Tibial artery (tissue), 4 donors: ENCODE measurements at regions not wholly inside any gene's neighbourhood (a gene's known extent, or its start where the extent isn't known, plus 50 kb on each side); places are given as distances from the start of the nearest gene placed in this dataset.

ENCODE experiments used
- DNase-seq, 2 donors: peaks; one replicate each; pipeline ENCODE4 v3.0.0-alpha.2; 2019
- H3K27ac ChIP-seq, 2 donors: fragments of 200-600 bp; sonication (generic) in 1 of 2; 1 replicate in 1 of 2; 2 replicates in 1 of 2; pipeline ENCODE4 v1.5.1; 2018 to 2019; ENCODE audit warnings: mild to moderate bottlenecking in 1 of 2
- H3K27me3 ChIP-seq, 2 donors: fragments of 200-600 bp; sonication (generic) in 1 of 2; one replicate each; pipeline versions ENCODE4 v1.5.1 to v1.6.0; 2016 to 2019
- H3K36me3 ChIP-seq, 3 donors: fragments of 200-600 bp; sonication (generic) in 2 of 3; one replicate each; pipeline ENCODE4 v1.5.1; 2016 to 2019; ENCODE audit warnings: mild to moderate bottlenecking in 2 of 3
- H3K4me1 ChIP-seq, 4 donors: fragments of 200-600 bp; sonication (generic) in 2 of 4; 1 replicate in 3 of 4; 2 replicates in 1 of 4; pipeline ENCODE4 v1.5.1; 2016 to 2019
- H3K4me3 ChIP-seq, 2 donors: fragments of 200-600 bp; sonication (generic) in 1 of 2; 1 replicate in 1 of 2; 2 replicates in 1 of 2; pipeline ENCODE4 v1.5.1; 2018 to 2019; ENCODE audit warnings: mild to moderate bottlenecking in 2 of 2
- H3K9me3 ChIP-seq, 3 donors: fragments of 200-600 bp; sonication (generic) in 1 of 3; one replicate each; pipeline ENCODE4 v1.5.1; 2016 to 2019
- CTCF ChIP-seq, 2 experiments: fragments of 200-600 bp in 1 of 2; fragments of 450-650 bp in 1 of 2; IDR thresholded peaks; one replicate each; pipeline ENCODE4 v1.5.1; 2017 to 2019; ENCODE audit warnings: antibody characterized with exemption in 2 of 2, mild to moderate bottlenecking in 1 of 2, moderate library complexity in 1 of 2
- intact Hi-C: fragments of 100-400 bp; cut with DNase I; formaldehyde crosslinking; loops from one replicate; pipeline ENCODE4 v1.15.0; 2023; ENCODE audit warnings: low total_unique reads

DNA sequence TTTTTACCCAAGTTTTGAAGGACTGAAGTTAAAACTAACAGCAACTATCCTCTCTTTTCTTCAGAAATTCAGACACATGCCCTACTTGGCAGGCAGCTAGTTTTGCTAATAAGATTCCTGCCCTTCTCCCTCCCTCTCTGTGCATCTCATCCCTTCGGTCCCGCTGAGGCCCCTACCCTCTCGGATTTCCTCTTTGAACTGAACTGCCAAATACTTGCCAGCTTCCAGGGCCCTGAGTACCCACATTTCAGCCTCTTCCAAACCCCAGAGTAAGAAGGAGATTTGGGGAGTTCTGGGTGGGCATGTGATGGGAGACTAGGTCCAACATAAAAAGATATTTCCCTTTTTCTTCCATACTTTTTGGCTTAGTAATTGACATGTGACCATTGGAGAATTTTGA lies 116.5 kb upstream of the JUN start:
- Histone ChIP-seq H3K9me3 (no peaks in the 10 kb centered on the region), H3K4me3 (no peak overlapping the region), H3K4me1 (peaks cover 0 to 56% (median 25%) of the 10 kb centered on the region in 4 donors), H3K36me3 (no peaks in the 10 kb centered on the region), H3K27ac (peak overlapping the region in 1 of 2 donors; percentile 18), H3K27me3 (no peaks in the 10 kb centered on the region)
- no peak for TF ChIP-seq CTCF (IDR thresholded peaks at IDR 0.05)
- intact Hi-C loops = no loop called here
- no peak for DNase-seq

DNA sequence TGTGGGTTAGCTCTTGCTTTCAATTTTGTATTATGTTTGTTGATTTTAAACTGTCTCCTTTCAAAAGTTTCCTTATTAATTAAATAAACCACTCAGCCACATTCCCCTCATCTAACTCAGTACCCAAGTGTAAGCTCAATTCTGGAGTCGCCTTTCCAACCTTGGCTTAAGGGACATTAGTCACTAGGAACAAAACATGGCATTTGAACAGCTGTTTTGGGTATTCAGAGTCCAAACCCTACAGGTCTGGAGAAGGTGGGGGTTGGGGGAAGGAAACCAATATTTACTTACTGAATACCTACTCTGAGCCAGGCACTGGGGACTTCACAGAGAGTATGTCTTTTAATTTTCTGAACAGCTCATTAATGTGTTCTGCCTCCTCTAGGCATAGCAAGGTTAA lies 117.2 kb upstream of the JUN start:
- no peaks in the 10 kb centered on the region for H3K27me3 ChIP-seq
- no peaks in the 10 kb centered on the region for H3K9me3 ChIP-seq
- no peak for DNase-seq
- H3K4me3 ChIP-seq = no peak overlapping the region
- no peaks in the 10 kb centered on the region for H3K36me3 ChIP-seq
- no peak overlapping the region for H3K27ac ChIP-seq
- intact Hi-C loops = no loop called here
- peaks cover 0 to 50% (median 21%) of the 10 kb centered on the region in 4 donors for H3K4me1 ChIP-seq
- TF ChIP-seq CTCF (IDR thresholded peaks at IDR 0.05) = no peak

- no peak for DNase-seq
- peaks cover 0 to 30% (median 9%) of the 10 kb centered on the region in 4 donors for H3K4me1 ChIP-seq
- intact Hi-C loops = loop anchor here (2.0 kb wide), 1 partner anchor 118 kb away; the partner anchor contains the start of gene JUN
These were observed 119.1 kb upstream of the JUN start for GRCh38 chr1:58902830-58903513.

GRCh38 chr1:58903514-58904298 lies 119.9 kb upstream of the JUN start:
- H3K4me1 ChIP-seq = peaks cover 0 to 24% (median 9%) of the 10 kb centered on the region in 4 donors
- H3K27ac ChIP-seq = peak overlapping the region; percentile 93 to 97
- H3K4me3 ChIP-seq = peak overlapping the region; percentile 56 to 71
- TF ChIP-seq CTCF (IDR thresholded peaks at IDR 0.05) = peak in 1 of 2 experiments; percentile 18
- H3K27me3 ChIP-seq = no peaks in the 10 kb centered on the region
- DNase-seq = peak; percentile 97 to 99
- H3K36me3 ChIP-seq = no peaks in the 10 kb centered on the region
- intact Hi-C loops = loop anchor here (2.0 kb wide), 1 partner anchor 119 kb away; the partner anchor contains the start of gene JUN
- H3K9me3 ChIP-seq = no peaks in the 10 kb centered on the region

More at GRCh38 chr1:58902830-58903513, 119.1 kb upstream of the JUN start:
- Histone ChIP-seq H3K9me3 (no peaks in the 10 kb centered on the region), H3K36me3 (no peaks in the 10 kb centered on the region), H3K27ac (peak overlapping the region; percentile 93 to 97), H3K27me3 (no peaks in the 10 kb centered on the region), H3K4me3 (peak overlapping the region; percentile 56 to 71)
- no peak for TF ChIP-seq CTCF (IDR thresholded peaks at IDR 0.05)

GRCh38 chr1:58904299-58905125 lies 120.7 kb upstream of the JUN start:
- no peak for TF ChIP-seq CTCF (IDR thresholded peaks at IDR 0.05)

More at GRCh38 chr1:58904299-58905125, 120.7 kb upstream of the JUN start:
- H3K36me3 ChIP-seq = no peaks in the 10 kb centered on the region
- no peak for DNase-seq
- peak overlapping the region; percentile 93 to 97 for H3K27ac ChIP-seq
- peak overlapping the region; percentile 56 to 71 for H3K4me3 ChIP-seq
- H3K27me3 ChIP-seq = no peaks in the 10 kb centered on the region
- peaks cover 0 to 19% (median 5%) of the 10 kb centered on the region in 4 donors for H3K4me1 ChIP-seq
- H3K9me3 ChIP-seq = no peaks in the 10 kb centered on the region
- intact Hi-C loops = no loop called here
